HCT116 (cell line): ENCODE measurements at regions not wholly inside any gene's neighbourhood (a gene's known extent, or its start where the extent isn't known, plus 50 kb on each side); places are given as distances from the start of the nearest gene placed in this dataset.

Experiments
- ATAC-seq: fragments of 200-7000 bp; cut with Tn5 transposase; 2 replicates; pipeline ENCODE4 v1.9.1; 2020; ENCODE audit warnings: mild to moderate bottlenecking, moderate library complexity
- BruUV-seq: library from RNA; stranded (reverse); fragments of 400-500 nt; replicated peaks from 2 replicates; lab custom pipeline; 2021; lab: Mats Ljungman, UMichigan
- CTCF ChIA-PET: fragments of 300-600 bp; sonication (Branson Sonifier 250); formaldehyde crosslinking; loops from one replicate; lab custom pipeline; 2021; ENCODE audit warnings: antibody characterized with exemption; lab: Charles Lee
- POLR2A ChIA-PET: fragments of 300-600, 350-600 bp; sonication (Branson Sonifier 250); formaldehyde crosslinking; loops from one replicate; lab custom pipeline; 2021; ENCODE audit warnings: antibody characterized with exemption; lab: Charles Lee
- RAD21 ChIA-PET, 2 experiments: fragments of 300-600 bp; sonication (Branson Sonifier 250); formaldehyde crosslinking; loops; one replicate each; lab custom pipeline; 2023; ENCODE audit warnings: low total read pairs in 2 of 2; ENCODE audit not compliant: uncharacterized antibody in 2 of 2, unreplicated experiment in 2 of 2, low non-redundant PET in 1 of 2; lab: Charles Lee
- DNase-seq: peaks from one replicate; pipeline ENCODE4 v3.0.0-alpha.2; 2010; ENCODE audit warnings: low read depth, low spot score
- H2AFZ ChIP-seq: fragments of 200-600 bp; shearing (Covaris generic), sonication (generic); 2 replicates; pipeline ENCODE4 v1.6.1; 2017; ENCODE audit warnings: low read depth, mixed run types, mixed read lengths, antibody characterized with exemption, low read length; ENCODE audit not compliant: poor library complexity, severe bottlenecking
- H3K27ac ChIP-seq: 2 replicates; pipeline ENCODE4 v1.5.1; 2012; ENCODE audit warnings: low read depth, low read length
- H3K27me3 ChIP-seq: fragments of 200-600 bp; sonication (generic); 2 replicates; pipeline ENCODE4 v1.6.1; 2016; ENCODE audit warnings: mixed run types, low read length, mixed read lengths; ENCODE audit not compliant: insufficient read depth
- H3K36me3 ChIP-seq, 2 experiments: fragments of 200-500 bp in 1 of 2; fragments of 200-600 bp in 1 of 2; sonication (Bioruptor generic) in 1 of 2; sonication (generic) in 1 of 2; 2 replicates each; pipeline versions ENCODE4 v1.5.1 to v1.6.1; 2014 to 2016; ENCODE audit warnings: low read length in 2 of 2, inconsistent platforms in 1 of 2, mixed read lengths in 1 of 2, mixed run types in 1 of 2; ENCODE audit not compliant: insufficient read depth in 2 of 2, control insufficient read depth in 1 of 2
- H3K4me1 ChIP-seq, 2 experiments: fragments of 200-600 bp in 1 of 2; sonication (generic) in 1 of 2; 2 replicates each; pipeline versions ENCODE4 v1.5.1 to v1.6.1; 2012 to 2017; ENCODE audit warnings: low read length in 2 of 2, inconsistent platforms in 1 of 2, mild to moderate bottlenecking in 1 of 2, mixed read lengths in 1 of 2, mixed run types in 1 of 2, moderate library complexity in 1 of 2; ENCODE audit not compliant: insufficient read depth in 2 of 2, control insufficient read depth in 1 of 2
- H3K4me2 ChIP-seq: fragments of 200-600 bp; sonication (generic); 2 replicates; pipeline ENCODE4 v1.6.1; 2017; ENCODE audit warnings: mixed run types, low read length, mixed read lengths
- H3K4me3 ChIP-seq, 2 experiments: fragments of 200-600 bp in 1 of 2; sonication (generic) in 1 of 2; replicated peaks in 1 of 2; 2 replicates each; pipeline ENCODE4 v1.5.1; 2011 to 2016; ENCODE audit warnings: low read length in 2 of 2, control low read depth in 1 of 2, low read depth in 1 of 2, mild to moderate bottlenecking in 1 of 2, mixed read lengths in 1 of 2, mixed run types in 1 of 2
- H3K79me2 ChIP-seq: fragments of 200-600 bp; sonication (generic); 2 replicates; pipeline ENCODE4 v1.6.1; 2017; ENCODE audit warnings: mild to moderate bottlenecking, mixed run types, low read length, moderate library complexity, mixed read lengths; ENCODE audit not compliant: insufficient read depth
- H3K9ac ChIP-seq: fragments of 200-600 bp; sonication (generic); 2 replicates; pipeline ENCODE4 v1.6.1; 2016; ENCODE audit warnings: low read length, mixed read lengths
- H3K9me2 ChIP-seq: fragments of 200-600 bp; sonication (generic), shearing (Covaris generic); 2 replicates; pipeline ENCODE4 v1.6.1; 2017; ENCODE audit warnings: mixed run types, mild to moderate bottlenecking, moderate library complexity; ENCODE audit not compliant: insufficient read depth
- H3K9me3 ChIP-seq, 2 experiments: fragments of 200-500 bp in 1 of 2; fragments of 200-600 bp in 1 of 2; sonication (Bioruptor generic) in 1 of 2; sonication (generic) in 1 of 2; 2 replicates each; pipeline ENCODE4 v1.6.1; 2014 to 2017; ENCODE audit warnings: low read length in 2 of 2, mixed read lengths in 2 of 2, inconsistent platforms in 1 of 2, low read depth in 1 of 2, mild to moderate bottlenecking in 1 of 2, mixed run types in 1 of 2, moderate library complexity in 1 of 2; ENCODE audit not compliant: control insufficient read depth in 1 of 2, insufficient read depth in 1 of 2
- H4K20me1 ChIP-seq: fragments of 200-600 bp; sonication (generic), shearing (Covaris generic); 2 replicates; pipeline ENCODE4 v1.6.1; 2017; ENCODE audit warnings: mixed run types, mild to moderate bottlenecking, moderate library complexity; ENCODE audit not compliant: insufficient read depth
- CBX3 ChIP-seq: IDR thresholded peaks from 2 replicates; pipeline ENCODE4 v1.6.1; 2012; ENCODE audit warnings: low read depth
- EGR1 ChIP-seq: IDR thresholded peaks from 2 replicates; pipeline ENCODE4 v1.6.1; 2012; ENCODE audit warnings: low read depth
- ELF1 ChIP-seq: IDR thresholded peaks from 2 replicates; pipeline ENCODE4 v1.6.1; 2012; ENCODE audit warnings: low read depth, borderline replicate concordance
- EZH2 ChIP-seq: fragments of 200-600 bp; sonication (generic); IDR thresholded peaks from 2 replicates; pipeline ENCODE4 v1.6.1; 2017; ENCODE audit warnings: antibody characterized with exemption, mixed run types
- FOSL1 ChIP-seq: IDR thresholded peaks from 2 replicates; pipeline ENCODE4 v1.6.1; 2012; ENCODE audit warnings: low read depth
- JUND ChIP-seq: IDR thresholded peaks from 2 replicates; pipeline ENCODE4 v1.6.1; 2012
- POLR2A ChIP-seq: IDR thresholded peaks from 2 replicates; pipeline ENCODE4 v1.7.0; 2011; ENCODE audit warnings: borderline replicate concordance; ENCODE audit not compliant: insufficient read depth, insufficient read length; ENCODE audit errors: extremely low read depth
- POLR2AphosphoS5 ChIP-seq: IDR thresholded peaks from 2 replicates; pipeline ENCODE4 v1.6.1; 2011; ENCODE audit warnings: mild to moderate bottlenecking, low read depth, low read length, moderate library complexity
- RAD21 ChIP-seq: IDR thresholded peaks from 2 replicates; pipeline ENCODE4 v1.6.1; 2012; ENCODE audit warnings: low read depth, mild to moderate bottlenecking
- REST ChIP-seq: IDR thresholded peaks from 2 replicates; pipeline ENCODE4 v1.6.1; 2012; ENCODE audit warnings: low read depth
- SIN3A ChIP-seq: IDR thresholded peaks from 2 replicates; pipeline ENCODE4 v1.6.1; 2012; ENCODE audit warnings: low read depth
- SP1 ChIP-seq: IDR thresholded peaks from 2 replicates; pipeline ENCODE4 v1.6.1; 2012; ENCODE audit warnings: low read depth
- TCF7L2 ChIP-seq: IDR thresholded peaks from 2 replicates; pipeline ENCODE4 v1.7.0; 2011; ENCODE audit warnings: borderline replicate concordance, inconsistent platforms; ENCODE audit not compliant: insufficient read depth, insufficient read length; ENCODE audit errors: extremely low read depth
- YY1 ChIP-seq: IDR thresholded peaks from 2 replicates; pipeline ENCODE4 v1.6.1; 2011; ENCODE audit warnings: low read length, low read depth, moderate library complexity, mild to moderate bottlenecking; ENCODE audit not compliant: insufficient replicate concordance; ENCODE audit errors: extremely low read depth
- ZNF274 ChIP-seq: fragments of 200-500 bp; sonication (Bioruptor generic); IDR thresholded peaks from 2 replicates; pipeline ENCODE4 v1.6.1; 2014; ENCODE audit warnings: mild to moderate bottlenecking, low read depth, low read length, inconsistent platforms
- intact Hi-C: fragments of 100-400 bp; cut with micrococcal nuclease; formaldehyde crosslinking; loops from 2 replicates; pipeline ENCODE4 v1.10.0; 2022
- TF ChIP-seq, protein P1 (sequence below): IDR thresholded peaks from 2 replicates; pipeline ENCODE4 v1.6.1; 2012
- TF ChIP-seq, protein P2 (sequence below): IDR thresholded peaks from 2 replicates; pipeline ENCODE4 v1.6.1; 2012
- TF ChIP-seq, protein P3 (sequence below): IDR thresholded peaks from 2 replicates; pipeline ENCODE4 v1.6.1; 2011; ENCODE audit warnings: mild to moderate bottlenecking, low read length, moderate library complexity; ENCODE audit not compliant: insufficient replicate concordance; ENCODE audit errors: extremely low read depth

GRCh38 chr13:111399776-111400538, 79.5 kb downstream of the TEX29 start:
- POLR2A ChIA-PET = no interaction called here
- intact Hi-C loops = no loop called here
- Histone ChIP-seq H4K20me1 (no peaks in the 10 kb centered on the region), H2AFZ (no peak overlapping the region), H3K4me2 (no peak overlapping the region), H3K4me1 (no peaks in the 10 kb centered on the region), H3K27ac (no peak overlapping the region), H3K36me3 (no peaks in the 10 kb centered on the region), H3K9me2 (no peaks in the 10 kb centered on the region), H3K27me3 (no peaks in the 10 kb centered on the region; the same call in 1 of the 2 replicates), H3K9ac (no peak overlapping the region), H3K4me3 (no peak overlapping the region), H3K9me3 (no peaks in the 10 kb centered on the region), H3K79me2 (no peaks in the 10 kb centered on the region)
- no peak for DNase-seq
- RAD21 ChIA-PET = no interaction called here
- no peak for ATAC-seq
- no TSS peak for BruUV-seq
- CTCF ChIA-PET = no interaction called here
- no peak for TF ChIP-seq POLR2AphosphoS5
- TF ChIP-seq, protein P1, sequence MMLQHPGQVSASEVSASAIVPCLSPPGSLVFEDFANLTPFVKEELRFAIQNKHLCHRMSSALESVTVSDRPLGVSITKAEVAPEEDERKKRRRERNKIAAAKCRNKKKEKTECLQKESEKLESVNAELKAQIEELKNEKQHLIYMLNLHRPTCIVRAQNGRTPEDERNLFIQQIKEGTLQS = no peak
- no peak for TF ChIP-seq FOSL1
- no peak for TF ChIP-seq POLR2A
- TF ChIP-seq SP1 = no peak
- TF ChIP-seq EGR1 = no peak
- TF ChIP-seq REST = no peak
- no peak for TF ChIP-seq JUND
- TF ChIP-seq, protein P2, sequence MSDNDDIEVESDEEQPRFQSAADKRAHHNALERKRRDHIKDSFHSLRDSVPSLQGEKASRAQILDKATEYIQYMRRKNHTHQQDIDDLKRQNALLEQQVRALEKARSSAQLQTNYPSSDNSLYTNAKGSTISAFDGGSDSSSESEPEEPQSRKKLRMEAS = no peak
- no peak for TF ChIP-seq RAD21
- no peak for TF ChIP-seq EZH2
- no peak for TF ChIP-seq ZNF274
- TF ChIP-seq SIN3A = no peak
- TF ChIP-seq TCF7L2 = no peak
- TF ChIP-seq, protein P3, sequence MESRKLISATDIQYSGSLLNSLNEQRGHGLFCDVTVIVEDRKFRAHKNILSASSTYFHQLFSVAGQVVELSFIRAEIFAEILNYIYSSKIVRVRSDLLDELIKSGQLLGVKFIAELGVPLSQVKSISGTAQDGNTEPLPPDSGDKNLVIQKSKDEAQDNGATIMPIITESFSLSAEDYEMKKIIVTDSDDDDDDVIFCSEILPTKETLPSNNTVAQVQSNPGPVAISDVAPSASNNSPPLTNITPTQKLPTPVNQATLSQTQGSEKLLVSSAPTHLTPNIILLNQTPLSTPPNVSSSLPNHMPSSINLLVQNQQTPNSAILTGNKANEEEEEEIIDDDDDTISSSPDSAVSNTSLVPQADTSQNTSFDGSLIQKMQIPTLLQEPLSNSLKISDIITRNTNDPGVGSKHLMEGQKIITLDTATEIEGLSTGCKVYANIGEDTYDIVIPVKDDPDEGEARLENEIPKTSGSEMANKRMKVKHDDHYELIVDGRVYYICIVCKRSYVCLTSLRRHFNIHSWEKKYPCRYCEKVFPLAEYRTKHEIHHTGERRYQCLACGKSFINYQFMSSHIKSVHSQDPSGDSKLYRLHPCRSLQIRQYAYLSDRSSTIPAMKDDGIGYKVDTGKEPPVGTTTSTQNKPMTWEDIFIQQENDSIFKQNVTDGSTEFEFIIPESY = no peak
- no peak for TF ChIP-seq CBX3
- TF ChIP-seq YY1 = no peak
- no peak for TF ChIP-seq ELF1
